HG02885 (cell line): ENCODE measurements at regions not wholly inside any gene's neighbourhood (a gene's known extent, or its start where the extent isn't known, plus 50 kb on each side); places are given as distances from the start of the nearest gene placed in this dataset.

Experiments
- ATAC-seq: cut with Tn5 transposase; IDR thresholded peaks from one replicate; pipeline ENCODE4 v1.9.1; 2021; ENCODE audit warnings: mild to moderate bottlenecking; ENCODE audit not compliant: unreplicated experiment, poor library complexity

DNA sequence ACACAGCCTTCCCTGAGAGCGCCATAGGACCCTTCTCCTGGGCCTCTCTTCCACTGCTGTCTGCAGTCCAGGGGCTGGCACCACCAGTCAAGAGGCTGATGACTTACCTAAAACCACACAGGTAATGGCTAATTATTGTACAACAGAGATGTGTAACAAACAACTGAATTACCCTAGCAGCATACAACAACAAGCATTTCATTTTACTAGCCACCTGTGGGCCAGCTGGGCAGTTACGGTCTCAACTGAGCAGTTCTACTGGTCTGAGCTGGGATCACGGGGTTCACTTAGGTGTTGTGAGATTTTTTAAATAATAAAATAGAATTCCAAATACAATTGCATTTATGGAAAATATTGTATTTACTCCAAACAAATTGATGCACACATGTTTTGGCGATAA is 431.9 kb downstream of the TNS3 start:
- no peak for ATAC-seq

DNA sequence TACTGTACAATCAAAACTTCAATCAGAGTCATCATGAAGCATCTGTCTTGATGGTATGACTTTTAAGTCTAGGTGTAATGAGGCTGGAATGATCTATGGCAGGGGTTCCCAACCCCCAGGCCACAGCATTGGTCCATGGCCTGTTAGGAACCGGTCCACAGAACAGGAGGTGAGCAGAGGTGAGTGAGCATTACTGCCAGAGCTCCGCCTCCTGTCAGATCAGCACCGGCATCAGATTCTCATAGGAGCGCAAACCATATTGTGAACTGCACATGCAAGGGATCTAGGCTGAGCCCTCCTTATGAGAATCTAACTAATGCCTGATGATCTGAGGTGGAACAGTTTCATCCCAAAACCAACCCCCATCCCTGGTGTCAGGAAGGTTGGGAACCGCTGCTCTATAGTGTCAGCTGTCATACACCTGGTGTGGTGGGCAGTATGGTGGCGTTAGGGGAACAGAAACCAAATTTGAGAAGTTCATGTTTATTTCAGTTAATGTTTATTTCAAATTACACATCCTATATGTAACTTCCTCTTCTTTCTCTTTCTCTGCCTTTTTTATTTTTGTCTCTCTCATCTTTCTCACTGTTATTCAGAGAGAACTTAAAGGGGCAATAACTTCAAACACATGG is 432.6 kb downstream of the TNS3 start:
- ATAC-seq: peak; percentile 83

DNA sequence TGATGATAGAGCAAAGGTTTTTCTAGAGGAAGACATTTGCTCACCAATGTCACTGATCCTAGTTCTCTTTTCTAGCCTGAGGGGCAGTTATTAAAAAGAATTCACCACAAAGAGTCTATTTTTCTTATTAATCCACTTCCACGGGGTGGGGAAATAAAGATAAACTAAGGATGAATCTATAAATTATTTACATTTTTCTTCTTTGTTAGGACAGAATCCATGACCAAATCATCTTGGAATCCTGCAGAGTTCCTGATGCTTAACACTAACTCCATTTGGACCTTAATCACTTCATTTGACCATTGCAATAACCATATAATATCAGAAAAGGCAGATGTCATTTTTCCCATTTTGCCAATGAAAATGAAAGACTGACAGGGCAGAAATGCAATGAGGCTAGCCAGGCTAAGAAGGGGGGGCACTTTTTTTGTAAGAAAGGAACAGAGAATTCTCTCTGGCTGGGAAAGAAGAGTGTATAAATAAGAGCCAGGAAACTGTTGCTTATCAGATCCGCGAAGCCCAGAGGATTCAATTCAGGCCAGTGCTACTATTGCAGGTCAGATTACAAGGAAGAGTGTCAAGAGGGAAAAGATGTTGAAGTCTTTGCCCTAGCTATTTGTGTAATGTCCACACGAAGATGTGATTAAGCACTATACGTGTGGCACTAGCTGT is 433.2 kb downstream of the TNS3 start:
- no peak for ATAC-seq

DNA sequence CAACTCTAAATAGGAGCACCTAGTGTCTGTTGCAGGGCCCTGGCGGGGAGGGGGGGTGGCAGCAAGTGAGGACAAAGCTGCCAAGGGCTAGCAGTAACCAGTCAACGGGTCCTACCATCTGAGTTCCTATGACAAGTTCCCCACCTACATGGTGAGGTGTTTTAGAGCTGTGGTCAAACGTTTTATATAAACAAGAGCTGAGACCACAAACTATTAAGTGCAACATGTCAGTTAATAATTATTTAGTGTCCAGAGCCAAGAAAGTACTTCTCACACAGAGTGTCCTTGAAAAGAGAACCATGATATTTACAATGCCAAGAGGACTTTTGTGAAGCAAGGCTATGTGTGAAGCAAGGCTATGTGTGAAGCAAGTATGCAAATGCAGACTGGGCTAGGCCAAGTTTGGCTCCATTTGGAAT is 434.7 kb downstream of the TNS3 start:
- no peak for ATAC-seq

DNA sequence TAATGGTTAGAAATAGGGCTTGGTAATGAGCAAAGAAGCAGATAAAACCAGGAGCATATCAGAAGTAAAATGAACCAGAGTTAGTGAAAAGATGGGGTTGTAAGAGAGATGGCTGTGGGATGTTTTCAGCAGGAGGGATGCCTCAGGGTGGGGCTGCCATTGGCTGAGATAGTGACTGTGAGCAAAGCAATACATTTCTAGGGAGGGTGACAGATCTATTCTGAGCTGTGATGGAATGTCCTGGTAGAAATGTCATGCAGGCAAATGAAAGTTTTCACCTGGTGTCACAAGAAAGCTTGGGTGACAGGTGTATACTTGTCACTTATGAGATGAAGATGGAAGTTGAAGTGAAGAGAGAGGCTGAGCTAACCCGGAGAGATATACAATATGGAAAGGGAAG is 435.9 kb downstream of the TNS3 start:
- ATAC-seq: no peak

DNA sequence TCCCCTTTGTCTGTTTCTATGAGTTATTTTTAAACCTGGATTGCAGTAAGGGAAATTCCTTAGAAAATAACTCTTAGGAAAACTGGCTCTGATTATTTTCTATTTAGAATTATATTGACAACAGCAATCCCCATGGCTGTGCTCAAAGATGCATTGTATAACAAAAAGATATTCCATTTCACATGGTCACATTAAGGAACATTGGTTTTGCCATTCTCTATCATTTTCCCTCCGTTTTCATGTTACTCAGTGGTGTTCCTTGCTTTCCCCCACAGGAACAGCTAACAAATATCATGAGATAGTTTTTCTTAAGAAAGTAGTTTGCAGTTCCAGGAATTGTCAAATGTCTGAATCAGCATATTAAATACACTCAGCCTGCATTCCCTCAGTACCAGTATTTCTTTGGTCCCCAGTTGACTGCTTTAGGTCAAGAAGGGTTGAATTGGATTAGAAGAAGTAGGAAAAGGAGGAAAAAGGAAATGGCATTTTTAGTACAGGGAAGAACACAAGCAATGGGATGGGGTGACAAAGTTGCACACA is 436.7 kb downstream of the TNS3 start:
- ATAC-seq: no peak

DNA sequence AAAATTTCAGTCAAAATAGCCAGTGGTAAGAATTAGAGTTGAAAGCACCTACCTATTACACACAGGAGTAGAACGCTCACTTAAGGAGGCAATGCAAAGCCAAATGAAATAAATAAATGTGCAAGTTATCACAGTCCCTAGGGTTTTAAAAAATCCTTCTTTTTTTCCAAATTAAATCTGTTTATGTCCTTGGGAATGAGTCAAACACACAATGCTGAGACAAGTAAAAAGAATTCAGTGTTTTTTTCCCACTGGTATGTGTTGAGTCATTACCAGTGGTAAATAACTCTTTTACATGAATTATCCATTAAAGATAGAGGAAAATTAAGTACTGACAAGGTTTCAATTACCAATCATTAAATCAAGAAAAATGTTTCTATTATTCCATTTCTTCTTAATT is 438.6 kb downstream of the TNS3 start:
- no peak for ATAC-seq

DNA sequence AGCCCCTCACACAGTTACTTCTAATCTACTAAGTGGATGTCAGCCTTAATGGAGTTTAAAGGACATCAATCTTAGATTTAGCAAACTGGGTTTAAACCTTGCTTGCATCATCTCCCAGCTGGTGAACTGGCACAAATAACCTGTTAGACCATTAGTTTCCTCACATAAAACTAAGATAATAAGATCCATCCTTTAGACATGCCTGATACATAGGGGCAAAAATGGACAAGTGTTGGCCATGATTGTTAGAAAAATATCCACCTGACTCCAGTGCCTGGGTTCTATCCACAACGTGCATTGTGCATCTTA is 439.1 kb downstream of the TNS3 start:
- ATAC-seq: no peak

DNA sequence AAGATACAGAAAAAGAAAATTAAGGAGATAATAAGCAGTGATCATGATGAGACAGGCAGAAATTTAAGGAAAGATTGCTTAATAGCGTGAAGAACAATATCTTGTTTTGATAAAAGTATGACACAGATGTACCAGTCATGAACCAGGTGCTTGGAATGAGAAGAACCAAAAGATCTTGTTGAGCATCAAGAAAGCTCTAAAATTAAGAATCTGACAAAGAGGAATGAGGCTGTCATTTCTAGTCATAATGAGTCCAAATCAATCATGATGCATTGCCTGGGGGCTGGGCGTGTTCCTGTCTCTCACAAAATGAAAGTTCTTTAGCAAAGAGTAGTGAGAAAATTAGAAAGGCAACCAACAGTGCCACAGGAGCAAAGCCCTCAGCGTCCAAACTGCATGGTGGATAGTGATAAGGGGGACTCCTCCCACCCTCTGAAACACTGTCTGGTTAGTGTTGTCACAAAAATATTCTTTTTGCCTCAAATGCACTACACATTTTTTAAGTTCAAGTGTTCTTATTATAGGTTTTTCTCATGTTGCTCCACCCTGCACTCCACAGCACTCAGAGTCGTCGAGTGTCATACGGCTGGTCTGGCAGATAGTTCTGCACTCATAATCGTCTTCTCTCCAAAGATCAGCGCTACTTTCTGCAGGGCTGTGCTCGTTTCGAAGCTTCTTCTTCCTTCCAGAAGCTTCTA is 439.6 kb downstream of the TNS3 start:
- ATAC-seq: no peak

DNA sequence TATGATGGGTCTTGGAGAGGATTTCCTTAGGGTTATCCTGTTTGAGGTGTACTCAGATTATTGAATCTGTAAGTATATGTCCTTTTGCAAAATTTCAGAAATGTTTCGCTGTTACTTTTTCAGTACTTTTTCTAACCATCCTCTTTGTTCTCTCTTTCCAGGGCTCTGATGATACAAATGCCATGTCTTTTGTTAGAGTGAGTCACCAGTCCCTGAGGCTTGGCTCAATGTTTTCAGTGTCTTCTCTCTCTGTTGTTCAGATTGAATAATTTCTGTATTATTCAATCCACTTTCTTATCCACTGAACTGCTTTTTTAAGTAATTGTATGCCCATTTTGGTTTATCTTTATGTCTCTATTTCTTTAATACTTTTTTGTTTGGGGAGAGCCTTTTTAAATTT is 449.4 kb downstream of the TNS3 start:
- ATAC-seq: no peak

DNA sequence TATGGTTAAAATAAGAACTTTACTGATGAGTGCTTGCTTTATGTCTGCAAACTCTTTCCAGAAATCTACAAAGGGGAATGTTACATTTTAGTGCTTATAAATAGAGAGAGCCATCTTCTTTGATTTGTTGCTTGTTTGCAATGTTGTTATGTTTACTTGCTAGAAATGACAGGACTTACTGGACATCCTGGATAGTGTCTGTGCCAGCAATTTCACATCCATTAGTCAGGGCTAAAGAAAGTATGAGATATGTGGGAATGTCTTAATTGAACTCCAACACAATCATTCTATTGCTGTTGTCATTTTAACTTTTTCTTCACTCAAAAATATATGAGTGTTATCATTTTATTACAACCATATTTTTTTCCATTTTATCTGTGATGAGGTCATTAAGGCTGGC is 453.2 kb downstream of the TNS3 start:
- ATAC-seq: no peak

DNA sequence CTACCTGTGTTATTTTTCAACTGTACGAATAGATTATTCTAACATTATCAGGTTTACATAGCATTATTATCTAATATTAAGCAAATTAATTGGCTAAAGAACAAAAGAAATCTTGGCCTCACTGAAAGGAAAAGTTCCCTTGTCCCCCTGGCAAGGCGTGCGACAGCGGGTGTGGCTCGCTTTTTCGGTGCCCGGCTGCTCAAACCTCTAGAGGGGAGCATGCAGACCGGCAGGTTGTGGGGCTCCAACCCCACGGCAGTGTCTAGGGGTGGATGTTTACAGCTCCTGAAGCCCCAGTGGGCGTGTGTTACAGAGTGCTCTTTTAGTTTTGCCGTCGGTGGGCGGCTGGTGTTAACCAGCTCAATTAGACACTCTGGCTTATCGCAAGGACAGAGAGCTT is 456.4 kb downstream of the TNS3 start:
- ATAC-seq: no peak

DNA sequence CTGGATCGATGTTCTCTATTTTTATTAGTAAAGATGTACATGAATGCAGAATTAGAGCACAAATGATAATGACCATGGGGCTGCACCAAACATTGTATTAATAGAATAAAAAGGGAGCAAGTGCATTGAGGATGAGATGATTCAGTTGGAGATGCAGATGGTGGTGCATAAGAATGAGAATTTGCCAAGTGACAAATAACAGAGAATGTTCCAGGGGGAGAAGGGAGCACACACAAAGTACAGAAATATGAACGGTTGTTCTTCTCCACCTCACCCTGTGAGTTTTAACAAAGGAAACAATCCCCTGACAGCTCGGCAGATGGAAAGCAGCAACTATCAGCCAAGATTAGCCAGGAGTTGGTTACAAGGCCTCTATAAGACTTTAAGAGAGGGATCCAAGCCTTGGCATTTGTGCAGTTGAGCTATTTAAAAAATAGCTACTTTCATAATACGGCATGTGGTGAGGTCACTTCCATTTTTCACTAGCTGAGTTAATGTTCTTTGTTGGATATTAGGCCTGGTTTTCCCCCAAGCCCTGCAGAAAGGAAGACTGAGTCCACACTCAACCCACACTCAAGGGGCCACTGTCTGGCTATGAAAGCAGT is 462.5 kb downstream of the TNS3 start:
- no peak for ATAC-seq

DNA sequence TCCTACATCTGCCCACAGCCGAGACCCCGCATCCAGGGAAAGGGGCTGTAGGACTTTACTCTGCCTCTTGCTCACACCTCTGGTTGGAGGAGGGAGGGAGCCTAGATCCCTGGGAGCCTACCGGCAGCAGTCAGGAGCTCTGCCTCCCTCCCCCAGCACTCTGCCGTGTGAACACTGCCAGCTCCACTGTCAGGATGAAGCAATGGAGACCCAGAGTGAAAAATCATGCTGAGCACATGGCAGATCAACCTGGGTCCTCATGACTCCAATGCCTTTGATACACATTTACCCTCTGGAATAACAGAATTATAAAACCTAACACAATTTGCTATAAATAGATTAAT is 477.7 kb downstream of the TNS3 start:
- ATAC-seq: no peak

DNA sequence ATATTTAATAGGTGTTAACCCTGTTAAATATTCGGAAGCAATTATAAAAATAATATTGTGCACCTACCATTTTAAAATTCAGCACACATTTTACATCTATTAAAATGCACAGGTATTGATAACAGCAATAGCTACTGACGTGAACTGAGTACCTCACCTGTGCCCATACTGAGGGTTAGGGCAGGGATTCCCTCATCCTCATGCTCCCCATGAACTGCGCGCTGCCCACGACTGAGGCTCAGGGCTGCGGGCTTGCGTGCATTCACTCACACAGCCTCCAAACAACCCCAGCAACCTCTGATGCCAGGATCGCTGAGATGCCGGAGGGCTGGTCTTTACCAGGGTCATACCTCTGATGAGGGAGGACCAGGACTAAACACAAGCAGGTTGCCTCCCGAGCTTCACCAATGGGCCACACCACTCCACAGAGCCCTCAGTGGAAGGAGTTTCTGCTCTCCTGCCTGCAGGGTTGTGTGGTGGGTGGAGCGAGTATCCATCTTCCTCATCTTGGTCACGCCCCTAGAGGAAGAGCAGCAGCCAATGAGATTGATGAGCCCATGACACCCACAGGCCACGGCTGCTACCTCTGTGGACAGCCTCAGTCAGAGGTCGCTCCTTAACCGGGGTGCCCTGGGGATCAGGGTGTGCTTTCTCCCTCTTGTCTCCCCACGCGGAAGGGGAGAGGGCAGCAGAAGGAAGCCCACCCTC is 478.3 kb downstream of the TNS3 start:
- ATAC-seq: no peak

DNA sequence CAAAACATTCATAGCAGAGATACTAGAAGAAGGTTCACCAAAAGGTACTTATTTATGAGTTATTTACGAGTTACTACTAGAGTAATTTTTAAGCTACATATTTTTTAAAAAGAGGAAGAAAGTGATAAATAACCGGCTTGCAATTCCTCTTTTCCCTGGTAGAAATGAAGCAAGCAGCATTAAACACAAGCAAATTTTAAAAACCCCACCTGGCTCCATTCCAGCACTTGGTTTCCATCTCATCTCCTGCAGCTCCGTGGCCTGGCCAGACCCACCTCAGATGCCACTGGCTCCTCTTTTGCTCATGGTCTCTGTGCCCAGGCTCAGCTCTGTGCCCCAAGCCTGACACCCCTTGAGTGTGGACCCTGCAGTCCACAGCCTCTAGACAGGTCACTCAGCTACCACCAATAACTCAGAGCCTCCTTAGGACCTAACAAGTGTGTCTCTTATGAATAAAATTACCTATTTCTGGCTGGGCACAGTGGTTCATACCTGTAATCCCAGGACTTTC is 479.5 kb downstream of the TNS3 start:
- no peak for ATAC-seq

DNA sequence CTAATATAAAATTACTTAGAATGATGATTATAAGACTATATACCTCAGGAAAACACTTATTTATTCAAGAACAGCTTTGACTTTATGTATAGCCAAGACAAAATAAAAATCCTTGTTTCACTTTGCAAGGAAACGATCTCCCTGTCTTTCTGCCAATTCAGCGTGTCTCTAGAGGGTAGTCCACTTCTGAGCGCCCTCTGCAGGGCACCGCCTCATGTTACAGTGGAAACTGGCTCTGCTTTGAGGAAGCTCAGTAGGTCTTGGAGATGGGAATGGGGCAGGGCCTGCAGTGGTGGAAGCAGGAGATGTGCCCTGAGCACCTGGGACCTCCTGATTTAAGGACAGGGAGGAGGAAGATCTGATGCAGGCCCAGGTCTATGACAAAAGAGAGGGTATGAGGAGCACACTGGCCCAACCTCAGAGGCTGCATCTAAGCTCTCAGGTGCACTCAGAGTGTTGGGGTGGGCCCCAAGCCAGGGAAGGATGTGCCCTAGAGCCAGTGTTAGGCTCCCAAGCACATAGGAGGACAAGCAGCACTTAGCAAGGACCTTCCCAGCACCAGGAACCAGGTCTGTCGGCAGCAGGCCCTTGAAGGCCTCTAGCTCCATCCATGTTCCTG is 481.0 kb downstream of the TNS3 start:
- ATAC-seq: peak; percentile 61

DNA sequence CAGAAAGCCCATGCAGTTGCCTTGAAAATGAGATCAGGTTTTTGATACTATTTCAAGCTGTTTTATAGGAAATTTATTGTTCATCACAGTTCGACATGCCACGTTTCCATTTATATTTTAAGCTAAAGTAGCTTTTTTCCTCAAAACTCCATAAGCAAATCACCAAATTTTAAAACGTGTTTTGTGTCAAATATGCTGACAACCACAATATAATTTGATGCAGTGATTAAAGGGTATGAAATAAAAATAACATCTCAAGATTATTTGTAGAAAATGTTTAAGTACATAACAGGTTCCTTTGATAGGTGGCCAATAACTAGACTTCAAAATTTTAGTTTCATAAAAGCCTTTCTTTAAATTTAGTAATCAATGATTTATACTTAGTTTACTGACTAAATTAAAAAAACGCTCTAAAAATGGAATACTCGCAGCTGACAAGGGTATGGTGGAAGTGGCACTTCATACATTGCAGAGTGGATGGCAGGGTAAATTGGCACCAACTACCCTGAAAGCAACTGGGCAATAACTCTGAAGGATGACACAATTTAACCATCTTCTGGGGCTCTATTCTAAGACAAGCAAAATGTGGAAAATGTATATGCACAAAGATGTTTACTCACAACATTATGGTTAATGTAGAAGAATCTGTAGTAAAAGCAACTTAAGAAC is 481.6 kb downstream of the TNS3 start:
- peak; percentile 7 for ATAC-seq

DNA sequence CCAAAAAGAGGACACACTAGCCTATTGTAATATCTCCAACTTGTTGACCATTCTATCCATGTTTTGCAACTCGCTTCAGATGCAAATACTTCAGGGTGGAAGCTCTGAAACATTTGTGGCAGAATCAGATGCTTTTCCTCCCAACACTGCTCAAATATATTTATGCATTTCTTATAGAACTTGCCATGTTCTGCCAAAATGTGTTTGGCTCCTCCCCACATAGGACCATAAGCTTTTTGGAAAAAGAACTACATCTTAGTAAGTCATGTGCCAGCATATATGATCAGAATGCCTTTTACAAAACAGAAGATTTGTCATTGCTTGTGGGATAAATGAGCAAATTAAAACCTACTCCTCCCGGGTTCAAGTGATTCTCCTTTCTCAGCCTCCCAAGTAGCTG is 484.5 kb downstream of the TNS3 start:
- ATAC-seq: no peak

DNA sequence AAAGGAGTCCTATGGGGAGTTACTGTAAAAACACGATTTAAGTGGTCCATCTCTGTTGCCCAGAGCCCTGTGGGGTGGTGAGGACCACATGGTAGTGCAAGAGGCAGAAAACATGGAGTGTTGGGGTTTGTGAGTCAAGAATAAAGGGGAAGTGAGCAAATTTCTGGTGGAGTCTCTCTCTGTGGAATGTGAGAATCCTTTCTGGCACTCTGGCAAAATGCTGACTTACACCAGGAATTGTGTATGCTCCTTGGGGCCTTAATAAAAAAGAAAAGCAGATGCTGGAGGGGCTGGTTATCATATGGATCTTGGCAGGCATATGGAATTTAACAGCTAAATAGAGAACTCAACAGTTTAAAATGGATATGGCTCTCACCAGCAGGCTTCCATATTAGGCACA is 486.0 kb downstream of the TNS3 start:
- no peak for ATAC-seq
